GM23338 (cell line): ENCODE measurements at regions not wholly inside any gene's neighbourhood (a gene's known extent, or its start where the extent isn't known, plus 50 kb on each side); places are given as distances from the start of the nearest gene placed in this dataset.

Experiments
- ATAC-seq: fragments of 200-7000 bp; cut with Tn5 transposase; 3 replicates; pipeline ENCODE4 v1.9.1; 2020
- DNase-seq: peaks from one replicate; pipeline ENCODE4 v3.0.0-alpha.2; 2015; ENCODE audit warnings: low spot score
- H2AFZ ChIP-seq: fragments of 200-600 bp; sonication (generic); 2 replicates; pipeline ENCODE4 v1.8.0; 2016; ENCODE audit warnings: antibody characterized with exemption, mild to moderate bottlenecking, moderate library complexity
- H3F3A ChIP-seq: fragments of 200-600 bp; sonication (generic); replicated peaks from 2 replicates; pipeline ENCODE4 v1.8.0; 2017; ENCODE audit warnings: antibody characterized with exemption, mixed run types, low read depth
- H3K27ac ChIP-seq: fragments of 200-600 bp; sonication (generic); 2 replicates; pipeline ENCODE4 v1.6.1; 2016; ENCODE audit warnings: low read depth
- H3K27me3 ChIP-seq: fragments of 200-600 bp; sonication (generic); 2 replicates; pipeline ENCODE4 v1.8.0; 2016; ENCODE audit warnings: mild to moderate bottlenecking, mixed run types, moderate library complexity; ENCODE audit not compliant: insufficient read depth
- H3K36me3 ChIP-seq: fragments of 200-600 bp; sonication (generic); 2 replicates; pipeline ENCODE4 v1.8.0; 2016; ENCODE audit warnings: mild to moderate bottlenecking; ENCODE audit not compliant: insufficient read depth
- H3K4me1 ChIP-seq: fragments of 200-600 bp; sonication (generic); 2 replicates; pipeline ENCODE4 v1.8.0; 2016; ENCODE audit warnings: mild to moderate bottlenecking, moderate library complexity; ENCODE audit not compliant: insufficient read depth
- H3K4me2 ChIP-seq: fragments of 200-600 bp; sonication (generic); 2 replicates; pipeline ENCODE4 v1.7.1; 2017; ENCODE audit warnings: mixed run types
- H3K4me3 ChIP-seq: fragments of 200-600 bp; sonication (generic); 2 replicates; pipeline ENCODE4 v1.6.1; 2016; ENCODE audit warnings: mixed run types
- H3K79me2 ChIP-seq: fragments of 200-600 bp; sonication (generic); replicated peaks from 2 replicates; pipeline ENCODE4 v1.8.0; 2017; ENCODE audit warnings: mild to moderate bottlenecking; ENCODE audit not compliant: insufficient read depth
- H3K9me2 ChIP-seq: fragments of 200-600 bp; sonication (generic); 2 replicates; pipeline ENCODE4 v1.8.0; 2017; ENCODE audit not compliant: insufficient read depth
- H4K20me1 ChIP-seq: fragments of 200-600 bp; sonication (generic); replicated peaks from 2 replicates; pipeline ENCODE4 v1.8.0; 2017; ENCODE audit warnings: mild to moderate bottlenecking; ENCODE audit not compliant: insufficient read depth
- H3K27ac Mint-ChIP-seq: 2 replicates; pipeline ENCODE4 v1.8.0; 2020; ENCODE audit warnings: inconsistent platforms, mild to moderate bottlenecking, moderate library complexity, mixed read lengths
- H3K27me3 Mint-ChIP-seq: 3 replicates; pipeline ENCODE4 v1.8.0; 2022; ENCODE audit warnings: low read depth, mild to moderate bottlenecking, moderate library complexity, mixed read lengths, inconsistent platforms; ENCODE audit not compliant: insufficient read depth, poor library complexity
- H3K36me3 Mint-ChIP-seq: 3 replicates; pipeline ENCODE4 v1.8.0; 2021; ENCODE audit warnings: low read depth, mild to moderate bottlenecking, inconsistent platforms, moderate library complexity, mixed read lengths
- H3K4me1 Mint-ChIP-seq: 3 replicates; pipeline ENCODE4 v1.8.0; 2020; ENCODE audit warnings: mild to moderate bottlenecking, inconsistent platforms, mixed read lengths
- H3K4me3 Mint-ChIP-seq: 3 replicates; pipeline ENCODE4 v1.8.0; 2021; ENCODE audit warnings: moderate library complexity, mild to moderate bottlenecking, inconsistent platforms, mixed read lengths
- H3K9me3 Mint-ChIP-seq: 3 replicates; pipeline ENCODE4 v1.8.0; 2020; ENCODE audit warnings: moderate library complexity, mild to moderate bottlenecking, inconsistent platforms, mixed read lengths
- CREB1 ChIP-seq: fragments of 250-450 bp; sonication (Bioruptor Pico); IDR thresholded peaks from 2 replicates; pipeline ENCODE4 v1.5.0; 2020; ENCODE audit warnings: low read depth, mild to moderate bottlenecking, moderate library complexity
- CTCF ChIP-seq, 2 experiments: fragments of 200-600 bp in 1 of 2; sonication (generic) in 1 of 2; conservative IDR thresholded peaks; 2 replicates each; pipeline versions ENCODE4 v1.5.1 to v1.6.1; 2016 to 2017; ENCODE audit warnings: antibody characterized with exemption in 2 of 2, low read depth in 2 of 2, mild to moderate bottlenecking in 2 of 2, moderate library complexity in 1 of 2
- ETS1 ChIP-seq: IDR thresholded peaks from 2 replicates; pipeline ENCODE4 v1.6.1; 2016; ENCODE audit warnings: antibody characterized with exemption
- EZH2 ChIP-seq: fragments of 200-600 bp; sonication (generic); IDR thresholded peaks from one replicate; pipeline ENCODE4 v1.8.0; 2017; ENCODE audit warnings: antibody characterized with exemption, mild to moderate bottlenecking, low read depth; ENCODE audit not compliant: unreplicated experiment
- EZH2phosphoT487 ChIP-seq: fragments of 200-600 bp; sonication (generic); IDR thresholded peaks from one replicate; pipeline ENCODE4 v1.8.1; 2018; ENCODE audit warnings: antibody characterized with exemption; ENCODE audit not compliant: unreplicated experiment
- STAT1 ChIP-seq: IDR thresholded peaks from one replicate; pipeline ENCODE4 v1.6.1; 2016; ENCODE audit warnings: antibody characterized with exemption; ENCODE audit not compliant: unreplicated experiment
- ZNF114 ChIP-seq: fragments of 250-450 bp; sonication (Bioruptor Pico); IDR thresholded peaks from 2 replicates; pipeline ENCODE4 v1.5.0; 2020; ENCODE audit warnings: mild to moderate bottlenecking, moderate library complexity
- ZNF331 ChIP-seq: fragments of 250-450 bp; sonication (Bioruptor Pico); IDR thresholded peaks from 2 replicates; pipeline ENCODE4 v1.5.0; 2020; ENCODE audit warnings: low read depth, mild to moderate bottlenecking, moderate library complexity
- ZNF462 ChIP-seq: fragments of 250-450 bp; sonication (Bioruptor Pico); IDR thresholded peaks from 2 replicates; pipeline ENCODE4 v1.5.0; 2020; ENCODE audit warnings: mild to moderate bottlenecking, moderate library complexity

DNA sequence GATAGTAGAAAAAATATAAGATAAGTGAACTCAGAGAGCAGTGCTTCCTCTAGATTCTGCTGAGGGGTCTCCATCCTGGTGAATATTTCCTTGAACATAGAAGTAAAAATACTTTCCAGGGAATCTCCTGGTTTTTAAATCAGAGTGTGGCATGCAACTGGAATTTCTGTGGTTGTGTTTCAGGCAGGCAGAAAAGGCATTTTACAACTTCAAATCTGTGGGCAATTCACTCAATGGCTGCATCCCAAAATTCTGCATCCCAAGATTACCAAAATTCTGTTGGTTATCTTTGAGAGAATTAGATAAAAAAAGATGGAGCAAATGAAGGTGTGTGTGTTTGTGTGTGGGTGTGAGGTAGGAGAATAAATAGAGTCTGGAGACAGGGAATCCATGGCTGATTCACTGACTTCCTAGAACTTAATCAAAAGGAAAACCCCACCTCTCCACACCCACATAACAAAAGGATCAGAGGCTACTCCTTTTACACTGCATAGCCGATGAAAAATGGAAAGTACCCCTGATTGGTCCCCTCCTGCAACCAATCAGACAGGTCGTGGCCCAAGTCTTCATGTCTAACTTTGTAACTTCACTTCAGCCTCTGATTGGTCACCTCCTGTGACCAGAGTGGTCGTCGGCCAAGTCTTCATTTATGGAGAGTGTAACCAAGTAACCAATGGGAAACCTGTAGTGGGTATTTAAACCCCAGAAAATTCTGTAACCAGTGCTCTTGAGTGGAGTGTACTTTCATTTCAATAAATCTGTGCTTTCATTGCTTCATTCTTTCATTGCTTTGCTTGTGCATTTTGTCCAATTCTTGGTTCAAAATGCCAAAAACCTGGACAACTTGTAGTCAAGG is 112.8 kb downstream of the DLEU7 start:
- Histone ChIP-seq H3K79me2 (no peaks in the 10 kb centered on the region), H3F3A (no peaks in the 10 kb centered on the region), H3K27ac (no peak overlapping the region), H3K4me1 (no peaks in the 10 kb centered on the region), H3K36me3 (peaks cover 6% of the 10 kb centered on the region; the same call in 1 of the 2 replicates), H2AFZ (no peak overlapping the region), H3K4me2 (no peak overlapping the region), H3K27me3 (no peaks in the 10 kb centered on the region), H3K4me3 (no peak overlapping the region), H3K9me2 (0 out of 2 replicates have a peak, but pooled peaks cover 3% of the 10 kb centered on the region), H4K20me1 (no peaks in the 10 kb centered on the region)
- H3K36me3 Mint-ChIP-seq = peaks cover 22% of the 10 kb centered on the region
- peaks cover 7% of the 10 kb centered on the region for H3K27me3 Mint-ChIP-seq
- H3K4me1 Mint-ChIP-seq = no peaks in the 10 kb centered on the region
- ATAC-seq = no peak
- TF ChIP-seq STAT1 = no peak
- no peak for TF ChIP-seq ZNF114
- no peak for TF ChIP-seq CREB1 (CRISPR knock-in tag)
- no peak for TF ChIP-seq EZH2phosphoT487
- TF ChIP-seq CTCF (conservative IDR thresholded peaks at IDR 0.05; ENCODE audit: low read depth in 2 of 2) = no peak
- TF ChIP-seq EZH2 = no peak
- no peak overlapping the region for H3K4me3 Mint-ChIP-seq
- peaks cover 27% of the 10 kb centered on the region for H3K9me3 Mint-ChIP-seq
- no peak for DNase-seq
- no peak overlapping the region for H3K27ac Mint-ChIP-seq

GRCh38 chr13:50731400-50731799 is 112.1 kb downstream of the DLEU7 start:
- Histone ChIP-seq H2AFZ (no peak overlapping the region), H3F3A (no peaks in the 10 kb centered on the region), H3K4me1 (no peaks in the 10 kb centered on the region), H4K20me1 (no peaks in the 10 kb centered on the region), H3K27ac (no peak overlapping the region), H3K4me3 (no peak overlapping the region), H3K27me3 (no peaks in the 10 kb centered on the region), H3K36me3 (peaks cover 6% of the 10 kb centered on the region; the same call in 1 of the 2 replicates), H3K9me2 (0 out of 2 replicates have a peak, but pooled peaks cover 3% of the 10 kb centered on the region), H3K4me2 (no peak overlapping the region), H3K79me2 (no peaks in the 10 kb centered on the region)
- Mint-ChIP-seq H3K27me3 (peaks cover 5% of the 10 kb centered on the region), H3K9me3 (peaks cover 27% of the 10 kb centered on the region), H3K27ac (no peak overlapping the region), H3K4me3 (no peak overlapping the region), H3K4me1 (no peaks in the 10 kb centered on the region), H3K36me3 (peaks cover 22% of the 10 kb centered on the region)
- DNase-seq (no peak), ATAC-seq (no peak)
- TF ChIP-seq CTCF (conservative IDR thresholded peaks at IDR 0.05; ENCODE audit: low read depth in 2 of 2) = no peak
- TF ChIP-seq ZNF462 (CRISPR knock-in tag) = no peak
- TF ChIP-seq STAT1 = no peak
- no peak for TF ChIP-seq ZNF331
- TF ChIP-seq ETS1 = no peak
